GM12872 (cell line): ENCODE measurements at regions not wholly inside any gene's neighbourhood (a gene's known extent, or its start where the extent isn't known, plus 50 kb on each side); places are given as distances from the start of the nearest gene placed in this dataset.

Source experiments
- TF ChIP-seq, protein P1 (sequence below): IDR thresholded peaks from 3 replicates; pipeline ENCODE4 v1.5.1; 2011; ENCODE audit warnings: low read depth, mild to moderate bottlenecking, low read length, moderate library complexity; ENCODE audit not compliant: insufficient read depth

DNA sequence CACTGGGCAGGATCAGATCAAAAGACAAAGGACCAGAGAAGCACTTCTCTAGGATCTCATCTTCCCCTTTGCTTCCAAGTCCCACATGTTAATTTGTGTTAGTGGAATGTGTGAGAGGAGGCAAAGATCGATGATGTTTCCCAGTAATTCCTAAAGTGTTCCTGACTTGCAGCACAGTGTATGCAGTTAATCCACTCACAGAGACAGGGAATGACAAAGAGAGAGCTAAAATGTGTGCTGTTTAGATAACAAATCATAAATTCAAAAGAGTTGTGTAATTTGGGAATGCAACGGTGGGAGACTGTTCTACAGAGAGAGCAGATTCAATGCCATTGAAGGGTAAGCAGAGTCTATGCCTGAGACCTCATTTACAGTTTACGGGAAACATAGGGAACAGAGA, 132.0 kb upstream of the SVIL start:
- TF ChIP-seq, protein P1, sequence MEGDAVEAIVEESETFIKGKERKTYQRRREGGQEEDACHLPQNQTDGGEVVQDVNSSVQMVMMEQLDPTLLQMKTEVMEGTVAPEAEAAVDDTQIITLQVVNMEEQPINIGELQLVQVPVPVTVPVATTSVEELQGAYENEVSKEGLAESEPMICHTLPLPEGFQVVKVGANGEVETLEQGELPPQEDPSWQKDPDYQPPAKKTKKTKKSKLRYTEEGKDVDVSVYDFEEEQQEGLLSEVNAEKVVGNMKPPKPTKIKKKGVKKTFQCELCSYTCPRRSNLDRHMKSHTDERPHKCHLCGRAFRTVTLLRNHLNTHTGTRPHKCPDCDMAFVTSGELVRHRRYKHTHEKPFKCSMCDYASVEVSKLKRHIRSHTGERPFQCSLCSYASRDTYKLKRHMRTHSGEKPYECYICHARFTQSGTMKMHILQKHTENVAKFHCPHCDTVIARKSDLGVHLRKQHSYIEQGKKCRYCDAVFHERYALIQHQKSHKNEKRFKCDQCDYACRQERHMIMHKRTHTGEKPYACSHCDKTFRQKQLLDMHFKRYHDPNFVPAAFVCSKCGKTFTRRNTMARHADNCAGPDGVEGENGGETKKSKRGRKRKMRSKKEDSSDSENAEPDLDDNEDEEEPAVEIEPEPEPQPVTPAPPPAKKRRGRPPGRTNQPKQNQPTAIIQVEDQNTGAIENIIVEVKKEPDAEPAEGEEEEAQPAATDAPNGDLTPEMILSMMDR: no peak

DNA sequence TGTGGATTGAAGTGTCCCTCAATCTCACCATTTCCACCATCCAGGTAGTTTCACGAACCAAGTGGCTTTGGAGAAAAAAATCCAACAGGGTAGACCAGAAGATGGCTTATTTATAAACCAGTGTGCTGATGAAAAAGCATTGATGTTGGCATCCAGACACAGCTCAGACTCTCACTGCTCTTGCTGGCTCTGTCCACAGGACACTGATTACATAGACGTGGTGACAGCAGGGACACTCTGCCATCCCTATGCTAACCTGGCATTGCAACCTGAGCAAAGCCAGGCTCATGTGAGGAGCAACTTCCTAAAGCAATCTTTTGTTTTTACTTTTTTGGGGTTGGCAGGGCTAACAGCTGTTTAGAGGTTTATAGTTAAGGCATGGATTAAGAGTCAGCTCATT, 130.6 kb upstream of the SVIL start:
- TF ChIP-seq, protein P1: no peak

DNA sequence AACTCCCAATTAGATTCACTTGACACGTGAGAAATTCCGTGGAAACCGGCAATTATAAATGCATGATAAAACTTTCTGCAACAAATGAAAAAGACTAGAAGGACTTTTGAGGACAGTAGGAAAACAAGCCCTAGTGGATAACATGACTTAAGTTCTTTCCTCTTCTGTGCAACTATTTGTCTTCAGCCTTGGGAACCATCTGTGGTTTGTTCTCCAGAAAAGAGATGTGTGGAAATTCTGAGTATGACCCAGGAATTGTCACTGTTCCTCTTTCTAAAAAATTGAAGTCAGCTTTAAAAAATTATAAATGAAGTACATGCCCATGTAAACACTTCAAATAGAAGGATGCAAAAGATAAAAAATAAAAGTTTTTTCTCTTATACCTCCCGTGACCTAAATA, 128.6 kb upstream of the SVIL start:
- TF ChIP-seq, protein P1: no peak

DNA sequence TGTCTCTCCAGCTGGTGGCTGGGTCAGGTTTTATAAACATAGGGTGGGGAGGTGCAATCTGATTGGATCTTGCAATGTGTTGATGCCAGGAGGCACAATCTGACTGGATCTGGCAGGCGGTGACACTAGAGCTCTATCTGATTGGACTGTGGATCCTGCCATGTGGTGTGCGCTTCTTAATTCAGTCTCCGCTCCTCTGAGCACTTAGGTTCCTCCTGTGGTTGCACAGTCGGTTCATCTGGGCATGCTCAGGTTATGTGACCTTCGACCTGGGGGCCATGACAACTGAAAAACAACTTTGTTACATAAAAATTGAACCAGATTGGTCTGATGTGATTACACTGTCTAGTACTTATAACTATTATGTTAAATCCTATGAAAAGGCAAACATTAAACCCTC, 127.1 kb upstream of the SVIL start:
- TF ChIP-seq, protein P1: no peak

DNA sequence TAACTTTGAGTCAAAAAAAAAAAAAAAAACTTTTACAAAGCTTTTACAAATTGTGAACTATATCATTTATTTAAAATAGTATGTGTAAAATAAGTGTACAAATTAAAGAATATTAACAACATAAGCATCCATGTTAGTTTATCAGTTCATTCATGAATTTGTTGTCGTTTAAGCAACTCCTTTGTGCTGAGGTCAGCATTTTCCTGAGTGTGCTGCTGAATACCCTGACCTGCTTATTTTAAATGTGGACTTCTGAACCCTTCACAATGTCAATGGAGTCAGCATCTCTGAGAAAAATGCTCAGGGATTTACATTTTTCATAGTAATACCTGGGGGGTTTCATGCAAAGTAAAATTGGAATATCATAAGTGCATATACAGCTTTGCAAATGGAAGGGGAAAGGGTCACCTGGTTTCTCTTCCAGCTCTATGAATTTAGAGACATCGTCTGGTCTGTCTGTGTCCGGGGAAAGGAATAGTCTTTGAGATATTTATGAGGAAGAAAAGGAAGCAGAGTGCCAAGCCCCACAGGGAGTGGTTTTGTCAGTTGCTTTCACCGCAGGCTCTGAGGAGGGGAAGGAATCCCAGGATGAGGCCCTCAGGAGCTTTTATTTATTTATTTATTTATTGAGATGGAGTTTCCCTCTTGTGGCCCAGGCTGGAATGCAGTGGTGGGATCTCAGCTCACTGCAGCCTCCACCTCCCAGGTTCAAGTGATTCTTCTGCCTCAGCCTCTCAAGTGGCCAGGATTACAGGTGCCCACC, 125.5 kb upstream of the SVIL start:
- TF ChIP-seq, protein P1: no peak

DNA sequence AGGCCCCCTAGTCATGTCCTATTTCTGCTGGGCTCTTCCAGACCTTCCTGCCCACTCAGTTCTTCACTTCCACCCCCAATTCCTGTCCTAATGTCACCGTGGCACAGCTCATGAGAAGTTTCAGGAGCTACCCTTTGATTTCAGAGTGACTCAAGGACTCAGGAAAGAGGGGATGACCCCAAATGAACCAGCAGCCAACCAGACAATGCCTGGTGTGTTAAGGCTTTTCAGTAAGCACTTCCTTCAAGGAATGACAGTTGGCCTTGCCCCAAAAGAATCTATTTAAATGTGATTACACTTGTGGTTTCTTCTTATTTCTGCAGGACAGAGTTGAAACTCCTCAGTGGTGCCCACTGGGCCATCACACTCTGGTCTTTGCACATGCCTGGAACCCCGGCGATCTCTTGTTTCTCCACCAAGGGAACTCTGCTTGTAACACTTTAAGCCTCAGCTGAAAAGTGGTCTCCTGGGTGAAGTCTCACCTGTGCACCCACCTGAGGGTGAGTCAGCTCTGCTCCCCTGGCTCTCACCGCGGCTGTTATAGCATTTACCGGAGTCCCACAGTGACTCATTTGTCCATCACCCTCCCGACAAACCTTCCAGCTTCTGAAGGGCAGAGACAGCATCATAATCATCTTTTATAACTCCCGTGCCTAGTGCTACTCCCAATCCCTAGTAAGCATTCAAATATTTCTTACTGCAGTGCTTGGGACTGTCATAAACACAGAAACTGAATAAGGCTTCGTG, 123.0 kb upstream of the SVIL start:
- TF ChIP-seq, protein P1: no peak

DNA sequence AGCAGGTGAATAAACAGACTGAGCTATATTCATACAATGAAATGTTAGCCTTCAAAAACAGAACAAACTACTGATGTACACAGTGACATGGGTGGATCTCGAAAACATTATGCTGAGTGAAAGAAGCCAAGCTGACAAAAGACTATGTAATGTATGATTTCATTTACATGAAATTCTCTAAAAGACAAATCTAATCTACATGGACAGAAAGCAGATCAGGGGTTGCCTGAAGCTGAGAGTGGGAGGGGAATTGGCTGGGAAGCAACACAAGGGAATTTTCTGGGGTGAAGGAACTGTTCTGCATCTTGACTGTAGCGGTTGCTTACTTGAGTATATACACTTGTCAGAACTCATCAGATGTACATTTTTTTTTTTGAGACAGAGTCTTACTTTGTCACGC, 121.7 kb upstream of the SVIL start:
- TF ChIP-seq, protein P1: no peak
